ENCODE measurements at regions not wholly inside any gene's neighbourhood (a gene's known extent, or its start where the extent isn't known, plus 50 kb on each side); places are given as distances from the start of the nearest gene placed in this dataset.

DNA sequence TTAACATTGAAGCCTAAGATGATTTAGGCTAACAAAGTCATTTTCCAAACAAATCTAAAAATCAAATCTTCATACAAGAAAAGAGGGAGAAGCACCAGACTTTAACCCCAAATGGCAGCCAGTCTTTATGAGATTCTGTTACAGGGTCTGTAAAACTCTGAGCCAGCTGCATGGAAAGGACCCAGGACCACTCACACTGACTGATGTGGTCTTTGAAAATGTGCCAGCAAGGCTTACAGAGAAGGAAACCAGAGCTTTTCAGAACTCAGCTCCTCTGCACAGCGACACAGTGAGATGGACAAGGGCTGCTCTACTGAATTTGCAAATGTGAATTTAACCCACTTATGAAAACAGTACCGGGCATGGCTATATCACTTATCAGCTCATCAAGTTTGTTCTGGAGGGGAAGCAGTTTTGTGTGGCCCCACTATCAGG is 98.8 kb upstream of the SERP2 start:
- TF ChIP-seq, protein P1, sequence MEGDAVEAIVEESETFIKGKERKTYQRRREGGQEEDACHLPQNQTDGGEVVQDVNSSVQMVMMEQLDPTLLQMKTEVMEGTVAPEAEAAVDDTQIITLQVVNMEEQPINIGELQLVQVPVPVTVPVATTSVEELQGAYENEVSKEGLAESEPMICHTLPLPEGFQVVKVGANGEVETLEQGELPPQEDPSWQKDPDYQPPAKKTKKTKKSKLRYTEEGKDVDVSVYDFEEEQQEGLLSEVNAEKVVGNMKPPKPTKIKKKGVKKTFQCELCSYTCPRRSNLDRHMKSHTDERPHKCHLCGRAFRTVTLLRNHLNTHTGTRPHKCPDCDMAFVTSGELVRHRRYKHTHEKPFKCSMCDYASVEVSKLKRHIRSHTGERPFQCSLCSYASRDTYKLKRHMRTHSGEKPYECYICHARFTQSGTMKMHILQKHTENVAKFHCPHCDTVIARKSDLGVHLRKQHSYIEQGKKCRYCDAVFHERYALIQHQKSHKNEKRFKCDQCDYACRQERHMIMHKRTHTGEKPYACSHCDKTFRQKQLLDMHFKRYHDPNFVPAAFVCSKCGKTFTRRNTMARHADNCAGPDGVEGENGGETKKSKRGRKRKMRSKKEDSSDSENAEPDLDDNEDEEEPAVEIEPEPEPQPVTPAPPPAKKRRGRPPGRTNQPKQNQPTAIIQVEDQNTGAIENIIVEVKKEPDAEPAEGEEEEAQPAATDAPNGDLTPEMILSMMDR (IDR thresholded peaks at IDR 0.05), result no peak
- TF ChIP-seq EP300 (IDR thresholded peaks at IDR 0.05) (no peak), POLR2A (IDR thresholded peaks at IDR 0.05) (no peak)

Data from suprapubic skin (tissue), 3 donors.